DMS53 (cell line): ENCODE measurements at regions not wholly inside any gene's neighbourhood (a gene's known extent, or its start where the extent isn't known, plus 50 kb on each side); places are given as distances from the start of the nearest gene placed in this dataset.
A peak's percentile ranks its signal among the peaks of the same experiment; 100 is the strongest.
"Not testable (repeated sequence)": the region's sequence is repeated elsewhere in the genome, so short reads cannot be mapped to it uniquely, and the experiment has no call there.

Experiments
- DNase-seq: peaks from one replicate; lab custom pipeline; 2025; lab: John Stamatoyannopoulos, UW

DNA sequence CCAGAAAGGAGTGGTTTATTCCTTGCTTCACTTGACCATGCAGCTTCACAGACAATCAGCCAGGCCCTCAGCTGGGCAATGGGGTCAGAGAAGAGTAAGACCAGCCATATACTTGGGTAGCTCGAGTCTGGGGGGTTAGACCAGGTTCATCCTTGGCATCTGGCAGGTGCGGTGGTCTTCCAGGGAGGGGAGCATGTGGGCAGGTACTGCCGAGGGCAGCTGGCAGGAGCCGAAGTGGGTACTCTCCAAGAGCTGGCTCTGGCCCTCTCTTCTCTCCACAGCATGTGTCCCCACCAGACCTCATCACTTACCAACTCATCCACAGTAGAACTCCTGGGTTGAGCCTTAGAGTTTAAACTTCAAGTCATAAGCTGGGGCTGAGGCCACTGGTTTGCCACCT lies 156.8 kb downstream of the FOXD2 start:
- DNase-seq = no peak

GRCh38 chr1:47596328-47596727 lies 158.5 kb downstream of the FOXD2 start:
- DNase-seq = no peak

DNA sequence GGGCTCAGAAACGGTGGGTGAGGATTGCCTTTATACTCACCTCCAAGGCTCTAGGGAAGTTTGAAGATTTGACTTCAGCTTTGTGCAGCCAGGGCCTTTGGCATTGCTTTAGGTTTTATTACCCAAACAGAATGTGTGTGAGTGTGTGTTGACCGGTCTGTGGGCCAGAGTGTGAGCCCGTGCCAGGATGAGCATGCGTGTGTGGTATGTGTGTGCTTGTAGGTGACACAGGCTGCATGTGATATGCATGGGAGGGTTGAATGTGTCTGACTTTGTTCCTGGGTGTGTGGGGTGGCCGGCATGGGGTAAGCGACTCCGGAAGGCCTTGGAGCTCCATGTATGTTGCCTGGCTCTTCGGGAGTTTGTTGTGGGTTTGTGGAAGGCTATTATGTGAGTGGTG lies 160.5 kb downstream of the FOXD2 start:
- no peak for DNase-seq

GRCh38 chr1:47599777-47600176 lies 161.9 kb downstream of the FOXD2 start:
- DNase-seq = no peak

GRCh38 chr1:47602491-47602890 lies 164.6 kb downstream of the FOXD2 start:
- DNase-seq = not testable (repeated sequence)

- DNase-seq = not testable (repeated sequence)
Measured at GRCh38 chr1:47604869-47605268, 167.0 kb downstream of the FOXD2 start.

- DNase-seq = no peak
Measured at GRCh38 chr1:47608296-47608875, 170.5 kb downstream of the FOXD2 start.

- peak; percentile 52 for DNase-seq
Measured at GRCh38 chr1:47611992-47612391, 174.1 kb downstream of the FOXD2 start.

- DNase-seq = no peak
Measured at GRCh38 chr1:47612819-47613218, 175.0 kb downstream of the FOXD2 start.

- DNase-seq = no peak
Measured at GRCh38 chr1:47616036-47616435, 178.2 kb downstream of the FOXD2 start.

DNA sequence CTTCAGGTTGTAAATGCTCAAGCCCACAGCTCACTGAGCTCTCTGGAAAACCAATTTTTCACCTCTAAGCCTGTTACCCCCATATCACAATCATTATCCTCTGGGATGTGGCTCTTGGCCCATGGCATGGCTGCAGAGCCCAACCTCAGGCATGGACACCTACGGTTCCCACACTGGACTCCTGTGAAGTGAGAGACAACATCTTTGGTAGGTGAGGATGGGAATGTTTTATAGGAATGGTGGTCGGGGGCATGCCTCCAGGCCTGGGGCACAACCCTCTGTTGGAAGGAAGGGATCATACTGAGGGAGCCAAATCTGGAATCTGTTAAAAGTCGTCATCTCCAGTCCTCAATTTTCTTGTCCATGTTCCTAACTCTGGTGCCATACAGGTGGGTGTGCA lies 179.1 kb downstream of the FOXD2 start:
- no peak for DNase-seq

DNA sequence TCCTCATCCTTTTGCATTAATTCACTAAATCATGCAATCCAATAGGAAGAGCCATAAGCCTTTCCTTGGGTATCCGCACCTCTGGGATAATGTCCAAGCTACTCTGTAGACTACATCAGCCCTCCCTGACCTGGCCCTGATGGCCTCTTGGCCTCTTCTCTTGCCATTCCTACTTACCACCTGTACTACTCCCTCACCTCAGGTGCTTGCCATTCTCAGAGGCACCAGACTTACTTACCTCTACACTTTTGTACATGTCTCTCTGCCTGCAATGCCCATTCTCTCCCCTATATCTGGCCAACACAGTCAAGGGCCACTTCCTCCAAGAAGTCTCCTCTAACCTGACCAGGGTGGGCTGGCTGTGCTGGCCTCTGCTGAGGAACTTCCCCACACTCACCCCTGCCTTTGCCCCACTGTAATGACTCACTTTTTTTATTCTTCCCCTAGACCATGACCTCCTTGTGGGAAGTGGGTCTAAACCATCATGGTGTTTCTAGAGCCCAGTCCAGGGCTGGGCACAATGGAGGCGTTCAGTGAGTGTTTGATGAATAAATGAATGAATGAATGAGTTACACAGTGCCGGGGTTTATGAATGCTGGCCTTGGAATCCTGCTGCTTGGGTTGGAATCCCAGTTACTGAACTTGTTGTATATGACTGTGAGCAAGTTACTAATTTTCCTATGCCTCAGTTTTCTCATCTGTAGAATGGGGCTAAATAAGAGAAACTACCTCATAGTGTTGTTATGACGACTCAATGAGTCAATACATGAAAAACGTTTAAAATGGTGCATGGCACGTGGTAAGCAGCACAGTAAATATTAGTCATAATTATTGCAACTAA lies 179.8 kb downstream of the FOXD2 start:
- DNase-seq = no peak

DNA sequence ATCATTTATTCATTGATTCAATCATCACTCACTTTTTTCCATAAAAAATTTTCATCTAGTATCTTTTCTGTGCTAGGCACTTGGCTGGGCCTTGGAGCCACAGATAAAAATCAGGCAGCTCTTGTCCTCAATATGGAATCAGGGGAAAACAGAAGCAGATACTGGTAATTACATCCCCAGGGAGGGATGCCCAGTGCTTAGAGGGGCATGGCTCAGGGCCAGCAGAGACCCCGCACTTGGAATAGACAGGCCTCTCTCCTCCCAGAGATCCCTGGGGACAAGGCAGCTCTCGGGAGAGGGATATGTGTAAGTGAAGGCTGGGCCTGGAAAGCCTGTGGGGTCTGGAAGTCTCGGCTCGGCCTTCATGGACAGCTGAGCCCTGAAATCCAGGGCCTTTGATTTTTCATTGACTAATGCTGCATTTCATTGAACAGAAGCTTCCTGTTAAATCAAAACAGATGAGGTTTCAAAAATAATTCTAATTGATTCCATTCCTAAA lies 180.4 kb downstream of the FOXD2 start:
- DNase-seq = no peak

DNA sequence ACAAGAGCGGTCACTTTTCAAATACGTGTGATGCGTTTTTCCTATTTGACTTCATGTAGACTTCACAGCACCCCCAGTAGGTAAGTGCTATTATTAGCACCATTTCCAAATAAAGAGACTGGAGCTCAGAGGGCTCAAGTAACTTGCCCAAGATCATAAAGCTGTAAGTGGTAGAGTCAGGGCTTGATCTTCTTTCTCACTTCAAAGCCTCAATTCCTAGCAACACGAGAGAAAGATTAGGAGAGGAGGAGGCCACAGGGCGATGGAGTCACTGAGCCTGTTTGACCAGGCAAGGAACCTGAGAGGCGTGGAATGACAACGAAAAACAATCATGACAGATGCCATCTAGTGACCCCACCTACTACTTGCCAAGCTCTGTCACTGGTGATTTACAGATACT lies 181.0 kb downstream of the FOXD2 start:
- peak; percentile 58 for DNase-seq

DNA sequence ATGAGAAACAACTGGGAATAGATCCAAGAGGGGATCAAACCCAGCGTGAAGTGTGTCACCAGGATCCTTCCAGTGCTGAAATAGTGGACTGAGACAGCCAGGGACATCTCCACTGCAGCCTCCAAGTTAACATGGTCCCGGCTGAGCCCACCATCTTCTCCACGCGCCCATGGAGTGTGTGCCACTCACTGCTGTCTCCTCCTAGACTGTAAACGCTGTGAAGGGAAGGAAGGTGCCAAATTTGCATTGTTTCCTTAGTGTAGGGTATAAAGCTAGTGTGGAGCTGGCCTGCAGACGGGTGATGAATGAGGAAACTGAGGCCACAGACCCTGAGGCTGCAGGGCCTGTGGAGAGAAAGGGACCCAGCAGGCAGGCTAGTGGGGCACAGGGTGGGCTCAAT lies 183.6 kb downstream of the FOXD2 start:
- no peak for DNase-seq

- DNase-seq = no peak
Measured at GRCh38 chr1:47621977-47622376, 184.1 kb downstream of the FOXD2 start.

- no peak for DNase-seq
Measured at GRCh38 chr1:47622776-47623556, 185.1 kb downstream of the FOXD2 start.

GRCh38 chr1:47623557-47623940 lies 185.7 kb downstream of the FOXD2 start:
- DNase-seq = no peak

GRCh38 chr1:47624531-47624930 lies 186.7 kb downstream of the FOXD2 start:
- peak; percentile 82 for DNase-seq

DNA sequence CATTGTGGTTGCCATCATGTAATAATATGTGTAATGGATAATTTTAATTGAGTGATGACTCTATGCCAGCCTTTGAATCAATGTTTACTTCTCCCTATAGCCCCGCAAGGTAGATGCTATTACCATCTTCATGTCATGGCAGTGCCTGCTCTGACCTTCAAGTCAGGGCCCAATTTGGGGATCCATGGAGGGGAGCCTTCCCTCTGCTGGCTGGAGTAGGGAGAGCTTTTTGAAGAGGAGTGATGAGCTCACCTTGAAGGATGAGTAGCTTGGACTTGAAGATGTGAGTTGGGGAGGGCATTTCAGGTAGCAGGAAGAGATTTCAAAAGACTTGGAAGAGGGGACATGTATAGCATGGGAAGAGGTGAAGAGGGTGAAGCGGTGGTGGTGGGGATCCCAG lies 189.2 kb downstream of the FOXD2 start:
- no peak for DNase-seq

GRCh38 chr1:47627471-47628370 lies 189.9 kb downstream of the FOXD2 start:
- DNase-seq = no peak

- no peak for DNase-seq
Measured at GRCh38 chr1:47629201-47629600, 191.4 kb downstream of the FOXD2 start.
